ENCODE measurements at regions not wholly inside any gene's neighbourhood (a gene's known extent, or its start where the extent isn't known, plus 50 kb on each side); places are given as distances from the start of the nearest gene placed in this dataset.

DNA sequence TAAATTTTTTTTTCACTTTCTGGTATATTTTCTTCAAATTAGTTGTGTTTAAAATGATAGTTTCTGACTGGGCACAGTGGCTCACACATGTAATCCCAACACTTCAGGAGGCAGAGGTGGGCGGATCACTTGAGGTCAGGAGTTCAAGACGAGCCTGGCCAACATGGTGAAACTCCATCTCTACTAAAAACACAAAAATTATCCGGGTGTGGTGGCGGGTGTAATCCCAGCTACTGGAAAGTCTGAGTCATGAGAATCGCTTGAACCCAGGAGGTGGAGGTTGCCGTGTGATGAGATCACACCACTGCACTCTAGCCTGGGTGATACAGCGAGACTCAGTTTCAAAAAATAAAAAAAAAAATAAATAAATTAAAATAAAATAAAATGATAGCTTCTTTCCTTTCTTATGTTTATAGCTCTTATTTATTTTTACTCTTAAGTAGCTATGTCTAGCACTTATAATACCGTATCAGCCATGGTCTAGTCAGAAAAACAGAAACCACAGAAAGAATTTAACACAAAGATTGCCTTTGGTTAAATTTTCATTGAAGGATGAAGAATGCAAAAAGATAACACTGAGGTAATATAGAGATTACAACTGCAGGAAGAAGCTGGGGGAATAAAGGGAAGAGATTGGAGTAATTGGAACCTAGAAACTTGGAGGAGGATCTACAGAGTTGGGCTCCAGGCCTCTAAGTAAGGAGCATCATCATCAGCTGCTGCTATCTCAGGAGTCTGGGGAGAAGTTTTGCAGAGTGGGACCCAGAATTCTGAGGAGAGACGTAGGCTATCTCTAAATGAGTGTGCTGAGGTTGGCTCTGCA lies 54.7 kb upstream of the MBOAT2 start:
- H3K4me3 ChIP-seq (ENCODE audit: low read length), result no peak overlapping the region
- DNase-seq (ENCODE audit: low read depth, low spot score), result no peak

DNA sequence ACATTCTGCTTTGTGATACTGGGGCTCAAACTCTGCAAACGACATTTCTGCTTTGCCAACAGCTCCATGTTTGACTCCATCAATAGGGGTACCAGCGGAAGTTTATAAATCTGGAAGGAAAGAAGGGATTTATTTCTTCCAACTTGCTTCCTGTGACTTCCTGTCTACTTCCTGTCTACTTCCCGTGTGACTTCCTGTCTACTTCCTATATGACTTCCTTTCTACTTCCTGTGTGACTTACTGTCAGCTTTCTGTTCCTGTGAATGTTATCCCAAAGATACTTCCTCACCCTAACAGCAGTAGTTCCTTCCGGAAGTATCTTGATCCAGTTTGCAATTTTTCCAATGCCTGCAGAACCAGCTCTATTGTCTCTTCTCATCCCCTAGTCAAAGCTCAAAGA lies 52.0 kb upstream of the MBOAT2 start:
- H3K4me3 ChIP-seq (ENCODE audit: low read length), result no peak overlapping the region
- no peak for DNase-seq (ENCODE audit: low read depth, low spot score)

DNA sequence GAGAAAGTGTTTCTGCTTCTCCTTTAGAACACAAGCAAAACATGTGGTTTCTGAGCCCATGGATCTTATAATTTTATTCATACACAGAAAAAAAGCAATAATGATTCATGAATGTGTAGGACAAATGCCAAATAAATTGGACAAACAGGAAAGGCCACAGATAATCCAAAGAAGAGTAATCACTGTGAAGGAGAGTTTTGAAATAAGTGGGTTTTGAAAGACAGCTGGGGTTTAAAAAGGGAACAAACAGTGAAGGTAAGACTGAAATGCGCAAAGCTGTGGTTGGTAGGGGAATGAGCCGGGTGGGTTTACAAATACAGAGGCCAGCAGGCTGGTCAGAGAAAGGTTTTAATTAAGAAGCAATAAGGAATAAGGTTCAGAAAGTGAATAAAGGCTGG lies 50.0 kb upstream of the MBOAT2 start:
- DNase-seq (ENCODE audit: low read depth, low spot score), result no peak
- H3K4me3 ChIP-seq (ENCODE audit: low read length), result no peak overlapping the region

Measured in Jurkat, Clone E6-1 (cell line).